LNCAP (cell line): ENCODE measurements at regions not wholly inside any gene's neighbourhood (a gene's known extent, or its start where the extent isn't known, plus 50 kb on each side); places are given as distances from the start of the nearest gene placed in this dataset.

ENCODE experiments used
- CTCF ChIP-seq: fragments of 450-650 bp; IDR thresholded peaks from 2 replicates; pipeline ENCODE4 v1.5.1; 2017; ENCODE audit warnings: mild to moderate bottlenecking

DNA sequence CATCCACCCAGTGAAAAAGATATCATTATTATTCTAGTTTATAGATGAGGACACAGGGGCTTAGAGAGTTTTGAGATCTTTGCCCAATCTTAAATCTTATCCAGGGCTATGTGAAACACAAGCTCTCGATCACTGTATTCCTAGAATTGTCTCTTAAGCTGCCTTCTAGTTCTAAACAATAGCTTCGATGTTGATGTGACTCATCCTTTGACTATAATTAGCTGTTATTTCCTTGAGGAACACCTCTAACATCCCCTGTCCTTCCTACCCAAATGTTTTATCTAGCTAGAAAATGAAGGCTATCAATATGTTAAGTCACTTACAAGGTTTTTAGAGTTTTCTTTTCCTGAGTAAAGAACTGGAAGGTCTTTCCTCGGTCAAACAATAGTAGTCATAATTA is 83.1 kb upstream of the STAC start:
- no peak for TF ChIP-seq CTCF

DNA sequence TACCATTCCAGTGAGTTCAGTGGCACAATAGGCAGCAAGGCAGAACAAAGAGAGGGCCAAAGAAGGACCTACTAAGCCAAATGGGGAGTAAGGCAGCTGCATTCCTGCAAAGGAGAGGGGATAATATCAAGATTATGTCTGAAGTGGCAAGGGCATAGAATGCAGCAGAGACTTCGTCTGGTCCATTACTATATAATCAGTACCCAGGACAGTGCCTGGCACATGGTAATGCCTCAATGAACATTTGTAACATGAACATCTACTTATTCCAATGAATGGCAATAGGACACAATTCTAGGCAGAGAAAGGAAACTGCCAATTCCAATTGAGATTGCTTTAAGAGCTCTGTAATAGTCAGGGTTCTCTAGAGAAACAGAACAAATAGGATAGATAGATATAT is 82.1 kb upstream of the STAC start:
- no peak for TF ChIP-seq CTCF

- no peak for TF ChIP-seq CTCF
Measured at GRCh38 chr3:36302158-36302509, 78.2 kb upstream of the STAC start.

- no peak for TF ChIP-seq CTCF
Measured at GRCh38 chr3:36302626-36303025, 77.7 kb upstream of the STAC start.

GRCh38 chr3:36303286-36303685 is 77.0 kb upstream of the STAC start:
- TF ChIP-seq CTCF = no peak

- no peak for TF ChIP-seq CTCF
Measured at GRCh38 chr3:36305929-36306520, 74.3 kb upstream of the STAC start.

- TF ChIP-seq CTCF = no peak
Measured at GRCh38 chr3:36309092-36309491, 71.2 kb upstream of the STAC start.

DNA sequence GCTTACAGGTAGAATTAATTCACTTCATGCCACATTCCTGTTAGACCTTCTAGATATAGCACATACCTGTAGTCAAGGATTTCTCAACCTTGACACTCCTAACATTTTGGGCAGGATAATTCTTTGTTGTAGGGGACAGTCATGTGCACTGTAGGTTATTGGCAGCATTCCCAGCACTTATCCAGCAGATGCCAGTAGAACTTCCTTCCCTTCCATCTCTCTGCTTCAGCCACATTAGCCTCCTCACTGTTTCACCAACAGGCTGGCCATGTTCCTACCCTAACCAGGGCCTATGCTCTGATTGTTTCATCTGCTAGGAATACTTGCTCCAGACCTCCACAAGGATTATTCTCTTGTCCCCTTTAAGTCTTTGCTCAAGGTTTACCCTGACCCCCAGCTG is 68.0 kb upstream of the STAC start:
- TF ChIP-seq CTCF = no peak
